Kidney (tissue), 13 donors: ENCODE measurements at regions not wholly inside any gene's neighbourhood (a gene's known extent, or its start where the extent isn't known, plus 50 kb on each side); places are given as distances from the start of the nearest gene placed in this dataset.

Source experiments
- DNase-seq, 5 donors: peaks; one replicate each; pipeline ENCODE4 v3.0.0-alpha.2; 2013 to 2020
- FAIRE-seq: peaks from 2 replicates; lab custom pipeline; 2012; peaks lifted over from hg19 to GRCh38; lab: Jason Lieb, UNC
- H3K27ac ChIP-seq, 2 donors: one replicate each; pipeline ENCODE4 v1.7.0; 2013; ENCODE audit warnings: low read depth in 2 of 2, low read length in 2 of 2, inconsistent platforms in 1 of 2
- H3K27me3 ChIP-seq: one replicate; pipeline ENCODE4 v1.7.1; 2013; ENCODE audit warnings: low read length, inconsistent platforms; ENCODE audit not compliant: control insufficient read depth, insufficient read depth
- H3K36me3 ChIP-seq, 3 donors: one replicate each; pipeline versions ENCODE4 v1.7.0 to v1.7.1; 2013; ENCODE audit warnings: low read length in 3 of 3, control low read depth in 1 of 3, inconsistent platforms in 1 of 3; ENCODE audit not compliant: insufficient read depth in 3 of 3, control insufficient read depth in 2 of 3
- H3K4me1 ChIP-seq, 3 donors: one replicate each; pipeline versions ENCODE4 v1.7.0 to v1.7.1; 2013; ENCODE audit warnings: low read length in 3 of 3, inconsistent platforms in 1 of 3, low read depth in 1 of 3; ENCODE audit not compliant: control insufficient read depth in 2 of 3, insufficient read depth in 2 of 3
- H3K4me3 ChIP-seq, 3 donors: one replicate each; pipeline versions ENCODE4 v1.7.0 to v1.8.1; 2013; ENCODE audit warnings: low read length in 3 of 3, control low read depth in 1 of 3, inconsistent platforms in 1 of 3
- H3K9ac ChIP-seq, 3 donors: one replicate each; pipeline versions ENCODE4 v1.7.0 to v1.7.1; 2013; ENCODE audit warnings: low read length in 3 of 3, control low read depth in 1 of 3, inconsistent platforms in 1 of 3
- H3K9me3 ChIP-seq, 3 donors: one replicate each; pipeline versions ENCODE4 v1.7.0 to v1.7.1; 2013; ENCODE audit warnings: low read length in 3 of 3, control low read depth in 1 of 3, inconsistent platforms in 1 of 3; ENCODE audit not compliant: control insufficient read depth in 2 of 3, insufficient read depth in 1 of 3
- CTCF ChIP-seq: IDR thresholded peaks from 3 replicates; pipeline ENCODE4 v1.5.1; 2012; ENCODE audit warnings: mild to moderate bottlenecking, moderate library complexity, borderline replicate concordance; ENCODE audit not compliant: insufficient read depth; ENCODE audit errors: extremely low read depth
- intact Hi-C: fragments of 100-400 bp; cut with DNase I; formaldehyde crosslinking; loops from one replicate; pipeline ENCODE4 v1.11.1; 2022
- donor health status: control.
- donor health status: control.
- donor health status: control.
- donor health status: control.
- donor health status: control.
- donor health status: DM: yes; HTN: yes; CAD: no.
- donor health status: Normal renal cell carcinoma (clear cell type).

- Histone ChIP-seq H3K9me3 (no peaks in the 10 kb centered on the region), H3K27me3 (no peaks in the 10 kb centered on the region), H3K27ac (no peak overlapping the region), H3K9ac (no peak overlapping the region), H3K4me1 (no peaks in the 10 kb centered on the region), H3K4me3 (no peak overlapping the region), H3K36me3 (no peaks in the 10 kb centered on the region)
- no peak for TF ChIP-seq CTCF
- no peak for DNase-seq
- no peak for FAIRE-seq
- intact Hi-C loops, result no loop called here
Measured at GRCh38 chrX:42109428-42109827, 186.1 kb upstream of the CASK start.

GRCh38 chrX:42107495-42108488 is 184.4 kb upstream of the CASK start:
- no peaks in the 10 kb centered on the region for H3K4me1 ChIP-seq
- no peaks in the 10 kb centered on the region for H3K9me3 ChIP-seq
- no peak overlapping the region for H3K9ac ChIP-seq
- no peak overlapping the region for H3K4me3 ChIP-seq
- FAIRE-seq (no peak), DNase-seq (no peak)
- no peak for TF ChIP-seq CTCF
- no peaks in the 10 kb centered on the region for H3K27me3 ChIP-seq
- intact Hi-C loops, result no loop called here
- no peak overlapping the region for H3K27ac ChIP-seq
- H3K36me3 ChIP-seq, result no peaks in the 10 kb centered on the region

GRCh38 chrX:42106556-42106955 is 183.2 kb upstream of the CASK start:
- intact Hi-C loops, result no loop called here
- no peaks in the 10 kb centered on the region for H3K4me1 ChIP-seq
- FAIRE-seq (no peak), DNase-seq (peak in 2 of 5 donors; percentile 9 to 37)
- no peaks in the 10 kb centered on the region for H3K36me3 ChIP-seq
- H3K4me3 ChIP-seq, result no peak overlapping the region
- no peaks in the 10 kb centered on the region for H3K27me3 ChIP-seq
- TF ChIP-seq CTCF, result no peak
- no peaks in the 10 kb centered on the region for H3K9me3 ChIP-seq
- H3K27ac ChIP-seq, result no peak overlapping the region
- H3K9ac ChIP-seq, result no peak overlapping the region
